ENCODE measurements at regions not wholly inside any gene's neighbourhood (a gene's known extent, or its start where the extent isn't known, plus 50 kb on each side); places are given as distances from the start of the nearest gene placed in this dataset.

GRCh38 chr2:105584435-105585010 lies 160.2 kb upstream of the NCK2 start:
- Histone ChIP-seq H3K4me2 (ENCODE audit: low read length) (no peak overlapping the region), H3K27me3 (ENCODE audit: low read length) (no peaks in the 10 kb centered on the region), H4K20me1 (ENCODE audit: low read length) (no peaks in the 10 kb centered on the region), H2AFZ (ENCODE audit: low read length) (no peak overlapping the region; the same call in 1 of the 2 replicates), H3K4me3 (ENCODE audit: low read length) (no peak overlapping the region), H3K9me2 (replicated peaks; ENCODE audit: low read length) (no peaks in the 10 kb centered on the region), H3K9ac (ENCODE audit: low read length) (no peak overlapping the region), H3K9me3 (ENCODE audit: low read length) (no peaks in the 10 kb centered on the region), H3K79me2 (ENCODE audit: low read length) (no peaks in the 10 kb centered on the region), H3K27ac (ENCODE audit: low read length) (no peak overlapping the region), H3K4me1 (ENCODE audit: insufficient read depth, low read length) (peaks cover 22% of the 10 kb centered on the region), H3F3A (ENCODE audit: low read length, unreplicated experiment) (no peaks in the 10 kb centered on the region), H3K36me3 (ENCODE audit: low read depth, low read length) (no peaks in the 10 kb centered on the region)
- CTCF ChIA-PET: no interaction called here
- ATAC-seq (no peak), DNase-seq (peak; percentile 21)
- TF ChIP-seq EZH2 (IDR thresholded peaks at IDR 0.05; ENCODE audit: low read length, unreplicated experiment): no peak
- TF ChIP-seq CTCF (conservative IDR thresholded peaks at IDR 0.05; ENCODE audit: low read depth, low read length): no peak
- no peak for TF ChIP-seq EZH2phosphoT487 (IDR thresholded peaks at IDR 0.05; ENCODE audit: borderline replicate concordance, low read length)
- POLR2A ChIA-PET (ENCODE audit: unreplicated experiment): no interaction called here
- intact Hi-C loops (cut with micrococcal nuclease): no loop called here
- BruUV-seq (replicated peaks): no TSS peak

GRCh38 chr2:105582952-105583660 lies 161.6 kb upstream of the NCK2 start:
- no peaks in the 10 kb centered on the region for H3F3A ChIP-seq (ENCODE audit: low read length, unreplicated experiment)
- H3K9me3 ChIP-seq (ENCODE audit: low read length): no peaks in the 10 kb centered on the region
- ChIA-PET CTCF (no interaction called here), POLR2A (ENCODE audit: unreplicated experiment) (no interaction called here)
- H4K20me1 ChIP-seq (ENCODE audit: low read length): no peaks in the 10 kb centered on the region
- H3K9ac ChIP-seq (ENCODE audit: low read length): no peak overlapping the region
- no peak overlapping the region for H3K4me3 ChIP-seq (ENCODE audit: low read length)
- no TSS peak for BruUV-seq (replicated peaks)
- intact Hi-C loops (cut with micrococcal nuclease): no loop called here
- H3K27ac ChIP-seq (ENCODE audit: low read length): no peak overlapping the region
- no peaks in the 10 kb centered on the region for H3K79me2 ChIP-seq (ENCODE audit: low read length)
- no peak for DNase-seq
- no peak overlapping the region for H3K4me2 ChIP-seq (ENCODE audit: low read length)
- H2AFZ ChIP-seq (ENCODE audit: low read length): no peak overlapping the region
- TF ChIP-seq EZH2 (IDR thresholded peaks at IDR 0.05; ENCODE audit: low read length, unreplicated experiment): no peak
- no peak for TF ChIP-seq EZH2phosphoT487 (IDR thresholded peaks at IDR 0.05; ENCODE audit: borderline replicate concordance, low read length)
- no peak for TF ChIP-seq CTCF (conservative IDR thresholded peaks at IDR 0.05; ENCODE audit: low read depth, low read length)
- peaks cover 22% of the 10 kb centered on the region for H3K4me1 ChIP-seq (ENCODE audit: insufficient read depth, low read length)
- H3K27me3 ChIP-seq (ENCODE audit: low read length): no peaks in the 10 kb centered on the region
- no peaks in the 10 kb centered on the region for H3K36me3 ChIP-seq (ENCODE audit: low read depth, low read length)
- peak; percentile 24; the same call in 1 of the 2 replicates for ATAC-seq
- no peaks in the 10 kb centered on the region for H3K9me2 ChIP-seq (replicated peaks; ENCODE audit: low read length)

- peaks cover 31% of the 10 kb centered on the region for H3K4me1 ChIP-seq (ENCODE audit: insufficient read depth, low read length)
- H2AFZ ChIP-seq (ENCODE audit: low read length): no peak overlapping the region
- ATAC-seq (no peak), DNase-seq (peak; percentile 44)
- no peaks in the 10 kb centered on the region for H3K9me2 ChIP-seq (replicated peaks; ENCODE audit: low read length)
- no peak overlapping the region for H3K27ac ChIP-seq (ENCODE audit: low read length)
- TF ChIP-seq CTCF (conservative IDR thresholded peaks at IDR 0.05; ENCODE audit: low read depth, low read length): no peak
- no peak for TF ChIP-seq EZH2phosphoT487 (IDR thresholded peaks at IDR 0.05; ENCODE audit: borderline replicate concordance, low read length)
- no peak for TF ChIP-seq EZH2 (IDR thresholded peaks at IDR 0.05; ENCODE audit: low read length, unreplicated experiment)
- no peaks in the 10 kb centered on the region for H3K36me3 ChIP-seq (ENCODE audit: low read depth, low read length)
- H4K20me1 ChIP-seq (ENCODE audit: low read length): no peaks in the 10 kb centered on the region
- ChIA-PET POLR2A (ENCODE audit: unreplicated experiment) (no interaction called here), CTCF (no interaction called here)
- no peaks in the 10 kb centered on the region for H3K79me2 ChIP-seq (ENCODE audit: low read length)
- no peak overlapping the region for H3K9ac ChIP-seq (ENCODE audit: low read length)
- no peak overlapping the region for H3K4me2 ChIP-seq (ENCODE audit: low read length)
- no peak overlapping the region for H3K4me3 ChIP-seq (ENCODE audit: low read length)
- intact Hi-C loops (cut with micrococcal nuclease): no loop called here
- no TSS peak for BruUV-seq (replicated peaks)
- H3K27me3 ChIP-seq (ENCODE audit: low read length): no peaks in the 10 kb centered on the region
- H3K9me3 ChIP-seq (ENCODE audit: low read length): no peaks in the 10 kb centered on the region
- no peaks in the 10 kb centered on the region for H3F3A ChIP-seq (ENCODE audit: low read length, unreplicated experiment)
Observed at GRCh38 chr2:105581555-105581944, 163.2 kb upstream of the NCK2 start.

Measured in PC-3 (cell line).